OCI-LY7 (cell line): ENCODE measurements at regions not wholly inside any gene's neighbourhood (a gene's known extent, or its start where the extent isn't known, plus 50 kb on each side); places are given as distances from the start of the nearest gene placed in this dataset.

Source experiments
- EZH2phosphoT487 ChIP-seq: fragments of 200-600 bp; sonication (generic); IDR thresholded peaks from 2 replicates; pipeline ENCODE4 v1.6.1; 2018; ENCODE audit warnings: low read depth, borderline replicate concordance, mild to moderate bottlenecking, mixed run types, antibody characterized with exemption, low read length, moderate library complexity, mixed read lengths
- TF ChIP-seq, protein P1 (sequence below): fragments of 200-600 bp; sonication (generic); conservative IDR thresholded peaks from 2 replicates; pipeline ENCODE4 v1.5.1; 2014; ENCODE audit warnings: mild to moderate bottlenecking, antibody characterized with exemption, low read length, moderate library complexity, mixed read lengths

GRCh38 chr13:90122531-90122930, 1225.0 kb upstream of the MIR17HG start:
- TF ChIP-seq, protein P1, sequence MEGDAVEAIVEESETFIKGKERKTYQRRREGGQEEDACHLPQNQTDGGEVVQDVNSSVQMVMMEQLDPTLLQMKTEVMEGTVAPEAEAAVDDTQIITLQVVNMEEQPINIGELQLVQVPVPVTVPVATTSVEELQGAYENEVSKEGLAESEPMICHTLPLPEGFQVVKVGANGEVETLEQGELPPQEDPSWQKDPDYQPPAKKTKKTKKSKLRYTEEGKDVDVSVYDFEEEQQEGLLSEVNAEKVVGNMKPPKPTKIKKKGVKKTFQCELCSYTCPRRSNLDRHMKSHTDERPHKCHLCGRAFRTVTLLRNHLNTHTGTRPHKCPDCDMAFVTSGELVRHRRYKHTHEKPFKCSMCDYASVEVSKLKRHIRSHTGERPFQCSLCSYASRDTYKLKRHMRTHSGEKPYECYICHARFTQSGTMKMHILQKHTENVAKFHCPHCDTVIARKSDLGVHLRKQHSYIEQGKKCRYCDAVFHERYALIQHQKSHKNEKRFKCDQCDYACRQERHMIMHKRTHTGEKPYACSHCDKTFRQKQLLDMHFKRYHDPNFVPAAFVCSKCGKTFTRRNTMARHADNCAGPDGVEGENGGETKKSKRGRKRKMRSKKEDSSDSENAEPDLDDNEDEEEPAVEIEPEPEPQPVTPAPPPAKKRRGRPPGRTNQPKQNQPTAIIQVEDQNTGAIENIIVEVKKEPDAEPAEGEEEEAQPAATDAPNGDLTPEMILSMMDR, result no peak
- no peak for TF ChIP-seq EZH2phosphoT487
